ENCODE measurements at regions not wholly inside any gene's neighbourhood (a gene's known extent, or its start where the extent isn't known, plus 50 kb on each side); places are given as distances from the start of the nearest gene placed in this dataset.

GRCh38 chr3:40658305-40658704 is 133.5 kb downstream of the ZNF621 start:
- Histone ChIP-seq H3K27ac (replicated peaks) (no peak overlapping the region), H3K27me3 (ENCODE audit: insufficient read depth, poor library complexity, severe bottlenecking) (no peaks in the 10 kb centered on the region), H3K4me3 (replicated peaks; ENCODE audit: insufficient read depth, low read length) (no peak overlapping the region)
- no peak for TF ChIP-seq CTCF (IDR thresholded peaks at IDR 0.05; ENCODE audit: insufficient read depth, low read length)
- no peak for TF ChIP-seq REST (IDR thresholded peaks at IDR 0.05; ENCODE audit: insufficient replicate concordance, low read depth)
- TF ChIP-seq GABPA (IDR thresholded peaks at IDR 0.05; ENCODE audit: low read depth): no peak
- TF ChIP-seq SPI1 (IDR thresholded peaks at IDR 0.05; ENCODE audit: borderline replicate concordance, low read depth): no peak
- TF ChIP-seq POLR2AphosphoS5 (IDR thresholded peaks at IDR 0.05; ENCODE audit: low read depth): no peak
- no peak for DNase-seq (ENCODE audit: low read depth in 1 of 2, low spot score in 1 of 2)

- Histone ChIP-seq H3K27me3 (ENCODE audit: insufficient read depth, poor library complexity, severe bottlenecking) (no peaks in the 10 kb centered on the region), H3K4me3 (replicated peaks; ENCODE audit: insufficient read depth, low read length) (no peak overlapping the region), H3K27ac (replicated peaks) (no peak overlapping the region)
- peak in 1 of 2 experiments; percentile 4 for DNase-seq (ENCODE audit: low read depth in 1 of 2, low spot score in 1 of 2)
- no peak for TF ChIP-seq SPI1 (IDR thresholded peaks at IDR 0.05; ENCODE audit: borderline replicate concordance, low read depth)
- no peak for TF ChIP-seq GABPA (IDR thresholded peaks at IDR 0.05; ENCODE audit: low read depth)
- no peak for TF ChIP-seq CTCF (IDR thresholded peaks at IDR 0.05; ENCODE audit: insufficient read depth, low read length)
- TF ChIP-seq REST (IDR thresholded peaks at IDR 0.05; ENCODE audit: insufficient replicate concordance, low read depth): no peak
- no peak for TF ChIP-seq POLR2AphosphoS5 (IDR thresholded peaks at IDR 0.05; ENCODE audit: low read depth)
Measured at GRCh38 chr3:40660554-40660953, 135.8 kb downstream of the ZNF621 start.

- DNase-seq (ENCODE audit: low read depth in 1 of 2, low spot score in 1 of 2): no peak
- H3K27me3 ChIP-seq (ENCODE audit: insufficient read depth, poor library complexity, severe bottlenecking): no peaks in the 10 kb centered on the region
- 0 out of 2 replicates have a peak, but pooled peaks have one; percentile 31 for TF ChIP-seq SPI1 (IDR thresholded peaks at IDR 0.05; ENCODE audit: borderline replicate concordance, low read depth)
- no peak for TF ChIP-seq CTCF (IDR thresholded peaks at IDR 0.05; ENCODE audit: insufficient read depth, low read length)
- no peak overlapping the region for H3K27ac ChIP-seq (replicated peaks)
- H3K4me3 ChIP-seq (replicated peaks; ENCODE audit: insufficient read depth, low read length): no peak overlapping the region
Measured at GRCh38 chr3:40661284-40661683, 136.5 kb downstream of the ZNF621 start.

GRCh38 chr3:40663280-40663679 is 138.5 kb downstream of the ZNF621 start:
- Histone ChIP-seq H3K4me3 (replicated peaks; ENCODE audit: insufficient read depth, low read length) (no peak overlapping the region), H3K27me3 (ENCODE audit: insufficient read depth, poor library complexity, severe bottlenecking) (no peaks in the 10 kb centered on the region), H3K27ac (replicated peaks) (no peak overlapping the region)
- no peak for DNase-seq (ENCODE audit: low read depth in 1 of 2, low spot score in 1 of 2)
- no peak for TF ChIP-seq GABPA (IDR thresholded peaks at IDR 0.05; ENCODE audit: low read depth)
- TF ChIP-seq CTCF (IDR thresholded peaks at IDR 0.05; ENCODE audit: insufficient read depth, low read length): no peak
- no peak for TF ChIP-seq REST (IDR thresholded peaks at IDR 0.05; ENCODE audit: insufficient replicate concordance, low read depth)
- TF ChIP-seq SPI1 (IDR thresholded peaks at IDR 0.05; ENCODE audit: borderline replicate concordance, low read depth): no peak
- TF ChIP-seq POLR2AphosphoS5 (IDR thresholded peaks at IDR 0.05; ENCODE audit: low read depth): no peak
